SU-DHL-6 (cell line): ENCODE measurements at regions not wholly inside any gene's neighbourhood (a gene's known extent, or its start where the extent isn't known, plus 50 kb on each side); places are given as distances from the start of the nearest gene placed in this dataset.

Source experiments
- H2AFZ ChIP-seq: fragments of 200-600 bp; sonication (generic); 2 replicates; pipeline ENCODE4 v1.6.1; 2014; ENCODE audit warnings: low read depth, mild to moderate bottlenecking, moderate library complexity, mixed read lengths, antibody characterized with exemption, low read length; ENCODE audit not compliant: severe bottlenecking
- H3F3A ChIP-seq: fragments of 200-600 bp; shearing (Covaris generic); 2 replicates; pipeline ENCODE4 v1.6.0; 2016; ENCODE audit warnings: antibody characterized with exemption, mild to moderate bottlenecking; ENCODE audit not compliant: insufficient read depth
- H3K27ac ChIP-seq: fragments of 200-600 bp; sonication (generic); 2 replicates; pipeline ENCODE4 v1.5.1; 2016; ENCODE audit warnings: low read depth, mild to moderate bottlenecking, low read length, moderate library complexity, mixed read lengths
- H3K27me3 ChIP-seq: fragments of 200-600 bp; sonication (generic), shearing (Covaris generic); 2 replicates; pipeline ENCODE4 v1.6.0; 2014; ENCODE audit warnings: mild to moderate bottlenecking, low read length
- H3K36me3 ChIP-seq: fragments of 200-600 bp; sonication (generic); 2 replicates; pipeline ENCODE4 v1.6.1; 2014; ENCODE audit warnings: mild to moderate bottlenecking, low read length, mixed read lengths
- H3K4me2 ChIP-seq: fragments of 300-600, 200-600 bp; shearing (Covaris generic), sonication (generic); 2 replicates; pipeline ENCODE4 v1.6.0; 2014; ENCODE audit warnings: low read length, low read depth, mild to moderate bottlenecking; ENCODE audit not compliant: poor library complexity, severe bottlenecking
- H3K4me3 ChIP-seq: fragments of 200-600 bp; sonication (generic); 2 replicates; pipeline ENCODE4 v1.5.1; 2014; ENCODE audit warnings: antibody characterized with exemption, low read length, mild to moderate bottlenecking, mixed read lengths; ENCODE audit not compliant: insufficient read depth, poor library complexity, severe bottlenecking
- H3K79me2 ChIP-seq: fragments of 200-600 bp; sonication (generic); 2 replicates; pipeline ENCODE4 v1.6.1; 2014; ENCODE audit warnings: mild to moderate bottlenecking, low read length, moderate library complexity; ENCODE audit not compliant: insufficient read depth
- H3K9ac ChIP-seq: fragments of 200-600 bp; sonication (generic); 2 replicates; pipeline ENCODE4 v1.7.0; 2014; ENCODE audit warnings: mild to moderate bottlenecking, low read length
- H3K9me2 ChIP-seq: fragments of 200-600 bp; sonication (generic); replicated peaks from 2 replicates; pipeline ENCODE4 v1.6.1; 2014; ENCODE audit warnings: low read length; ENCODE audit not compliant: insufficient read depth
- H3K9me3 ChIP-seq: fragments of 200-600 bp; sonication (generic); 2 replicates; pipeline ENCODE4 v1.6.1; 2014; ENCODE audit warnings: low read length, mixed read lengths; ENCODE audit not compliant: insufficient read depth
- H4K20me1 ChIP-seq: fragments of 200-600 bp; sonication (generic); 2 replicates; pipeline ENCODE4 v1.6.1; 2014; ENCODE audit warnings: low read depth, mild to moderate bottlenecking, antibody characterized with exemption, low read length, moderate library complexity, mixed read lengths
- CTCF ChIP-seq: fragments of 200-600 bp; sonication (generic); IDR thresholded peaks from one replicate; pipeline ENCODE4 v1.5.1; 2017; ENCODE audit warnings: antibody characterized with exemption, mild to moderate bottlenecking, low read length, moderate library complexity; ENCODE audit not compliant: insufficient read depth, poor library complexity, severe bottlenecking
- EZH2phosphoT487 ChIP-seq: fragments of 200-600 bp; sonication (generic), shearing (Covaris generic); conservative IDR thresholded peaks from 2 replicates; pipeline ENCODE4 v1.6.1; 2018; ENCODE audit warnings: mild to moderate bottlenecking, antibody characterized with exemption, low read length, moderate library complexity, mixed read lengths

- peak overlapping the region; percentile 6; the same call in 1 of the 2 replicates for H3K9ac ChIP-seq
- no peak overlapping the region for H3K27ac ChIP-seq
- TF ChIP-seq EZH2phosphoT487 = no peak
- no peak for TF ChIP-seq CTCF
- H3F3A ChIP-seq = no peaks in the 10 kb centered on the region
- H4K20me1 ChIP-seq = no peaks in the 10 kb centered on the region
- no peaks in the 10 kb centered on the region for H3K9me3 ChIP-seq
- H3K4me2 ChIP-seq = peak overlapping the region; percentile 22
- H3K79me2 ChIP-seq = no peaks in the 10 kb centered on the region
- no peaks in the 10 kb centered on the region for H3K27me3 ChIP-seq
- no peaks in the 10 kb centered on the region for H3K9me2 ChIP-seq
- H2AFZ ChIP-seq = no peak overlapping the region
- H3K36me3 ChIP-seq = no peaks in the 10 kb centered on the region
- H3K4me3 ChIP-seq = no peak overlapping the region
These were observed 133.0 kb downstream of the C9orf50 start for GRCh38 chr9:129487658-129488483.

GRCh38 chr9:129486756-129487657 is 133.9 kb downstream of the C9orf50 start:
- no peak overlapping the region for H3K9ac ChIP-seq
- no peak overlapping the region for H2AFZ ChIP-seq
- no peak for TF ChIP-seq CTCF
- TF ChIP-seq EZH2phosphoT487 = no peak
- no peak overlapping the region for H3K4me2 ChIP-seq
- H3K27me3 ChIP-seq = no peaks in the 10 kb centered on the region
- no peaks in the 10 kb centered on the region for H3K9me2 ChIP-seq
- H3K4me3 ChIP-seq = no peak overlapping the region
- no peaks in the 10 kb centered on the region for H3F3A ChIP-seq
- H3K9me3 ChIP-seq = no peaks in the 10 kb centered on the region
- H3K27ac ChIP-seq = no peak overlapping the region
- H3K36me3 ChIP-seq = no peaks in the 10 kb centered on the region
- no peaks in the 10 kb centered on the region for H3K79me2 ChIP-seq
- no peaks in the 10 kb centered on the region for H4K20me1 ChIP-seq

- no peaks in the 10 kb centered on the region for H3K9me2 ChIP-seq
- no peaks in the 10 kb centered on the region for H3K36me3 ChIP-seq
- no peaks in the 10 kb centered on the region for H3K79me2 ChIP-seq
- H3K4me2 ChIP-seq = no peak overlapping the region
- no peaks in the 10 kb centered on the region for H3K27me3 ChIP-seq
- no peak overlapping the region for H2AFZ ChIP-seq
- H4K20me1 ChIP-seq = no peaks in the 10 kb centered on the region
- no peak overlapping the region for H3K9ac ChIP-seq
- H3F3A ChIP-seq = no peaks in the 10 kb centered on the region
- H3K27ac ChIP-seq = no peak overlapping the region
- no peak for TF ChIP-seq EZH2phosphoT487
- TF ChIP-seq CTCF = no peak
- H3K4me3 ChIP-seq = no peak overlapping the region
- H3K9me3 ChIP-seq = no peaks in the 10 kb centered on the region
These were observed 135.6 kb downstream of the C9orf50 start for GRCh38 chr9:129485145-129485774.
